HepG2 (cell line): ENCODE measurements at regions not wholly inside any gene's neighbourhood (a gene's known extent, or its start where the extent isn't known, plus 50 kb on each side); places are given as distances from the start of the nearest gene placed in this dataset.

Experiments
- ATAC-seq: fragments of 200-7000 bp; cut with Tn5 transposase; 3 replicates; pipeline ENCODE4 v1.9.1; 2020; ENCODE audit warnings: mild to moderate bottlenecking, moderate library complexity
- BruUV-seq: library from RNA; stranded (reverse); fragments of 400-500 nt; replicated peaks from 2 replicates; lab custom pipeline; 2021; lab: Mats Ljungman, UMichigan
- CTCF ChIA-PET: fragments of 300-600 bp; formaldehyde crosslinking; extraction: SDS; loops from one replicate; lab custom pipeline; 2021; ENCODE audit warnings: low total read pairs, inconsistent platforms, low intra/inter-chr PET ratio; lab: Yijun Ruan, JAX
- POLR2A ChIA-PET: fragments of 350-600 bp; sonication (Branson Sonifier 250); formaldehyde crosslinking; loops from one replicate; lab custom pipeline; 2020; ENCODE audit warnings: antibody characterized with exemption, inconsistent platforms; lab: Yijun Ruan, JAX
- DNase-seq: peaks from one replicate; pipeline ENCODE4 v3.0.0-alpha.2; 2015; ENCODE audit warnings: low spot score
- FAIRE-seq: peaks from 3 replicates; lab custom pipeline; 2011; peaks lifted over from hg19 to GRCh38; lab: Jason Lieb, UNC
- H2AFZ ChIP-seq: one replicate; pipeline ENCODE4 v1.6.1; 2011; ENCODE audit warnings: low read length, inconsistent platforms
- H3K27ac ChIP-seq: fragments of 300-600 bp; 3 replicates; pipeline ENCODE4 v1.8.0; 2011; ENCODE audit warnings: mixed run types, mild to moderate bottlenecking, mixed read lengths, low read length, inconsistent platforms; ENCODE audit not compliant: insufficient read depth; ENCODE audit errors: extremely low read length
- H3K27me3 ChIP-seq, 2 experiments: fragments of 200-600 bp in 1 of 2; 2 replicates in 1 of 2; 3 replicates in 1 of 2; pipeline versions ENCODE4 v1.6.0 to v1.8.0; 2011; ENCODE audit warnings: low read length in 2 of 2, mild to moderate bottlenecking in 2 of 2, moderate library complexity in 2 of 2, inconsistent platforms in 1 of 2; ENCODE audit not compliant: insufficient read depth in 2 of 2, control insufficient read depth in 1 of 2
- H3K36me3 ChIP-seq, 2 experiments: fragments of 200-600 bp in 1 of 2; replicated peaks in 1 of 2; 2 replicates in 1 of 2; 3 replicates in 1 of 2; pipeline versions ENCODE4 v1.5.1 to v1.8.0; 2011; ENCODE audit warnings: low read length in 2 of 2, inconsistent platforms in 1 of 2; ENCODE audit not compliant: insufficient read depth in 2 of 2, control insufficient read depth in 1 of 2
- H3K4me1 ChIP-seq: 2 replicates; pipeline ENCODE4 v1.5.1; 2012; ENCODE audit warnings: low read length, inconsistent platforms; ENCODE audit not compliant: insufficient read depth
- H3K4me2 ChIP-seq: 2 replicates; pipeline ENCODE4 v1.6.0; 2011; ENCODE audit warnings: low read depth, low read length, inconsistent platforms
- H3K4me3 ChIP-seq, 3 experiments: fragments of 200-600 bp in 1 of 3; sonication (generic), shearing (Covaris generic) in 1 of 3; replicated peaks in 1 of 3; 2 replicates each; pipeline ENCODE4 v1.5.1; 2011 to 2016; ENCODE audit warnings: low read length in 3 of 3, inconsistent platforms in 2 of 3, low read depth in 2 of 3, mild to moderate bottlenecking in 2 of 3, control low read depth in 1 of 3, mixed read lengths in 1 of 3; ENCODE audit not compliant: insufficient read depth in 1 of 3
- H3K79me2 ChIP-seq: one replicate; pipeline ENCODE4 v1.6.1; 2011; ENCODE audit warnings: low read length, inconsistent platforms; ENCODE audit not compliant: insufficient read depth
- H3K9ac ChIP-seq: 2 replicates; pipeline ENCODE4 v1.6.0; 2011; ENCODE audit warnings: mild to moderate bottlenecking, low read depth, low read length, inconsistent platforms; ENCODE audit not compliant: insufficient read depth
- H3K9me3 ChIP-seq: 2 replicates; pipeline ENCODE4 v1.5.1; 2012; ENCODE audit warnings: mild to moderate bottlenecking, low read length
- H4K20me1 ChIP-seq: 2 replicates; pipeline ENCODE4 v1.6.0; 2011; ENCODE audit warnings: inconsistent platforms, mild to moderate bottlenecking, low read length, moderate library complexity; ENCODE audit not compliant: insufficient read depth
- BCL6 ChIP-seq: IDR thresholded peaks from 2 replicates; pipeline ENCODE4 v1.6.1; 2016; ENCODE audit warnings: missing genetic modification reagents, missing compliant biosample characterization
- BRCA1 ChIP-seq: sonication (generic); formaldehyde crosslinking; IDR thresholded peaks from 2 replicates; pipeline ENCODE4 v1.4.0; 2020; ENCODE audit warnings: missing genetic modification reagents
- DNMT3B ChIP-seq: conservative IDR thresholded peaks from 2 replicates; pipeline ENCODE4 v1.6.1; 2016; ENCODE audit warnings: missing biosample characterization, control low read depth
- HINFP ChIP-seq: sonication (generic); formaldehyde crosslinking; IDR thresholded peaks from 2 replicates; pipeline ENCODE4 v1.4.0; 2020; ENCODE audit warnings: low read depth, mild to moderate bottlenecking, missing genetic modification reagents
- HOXA7 ChIP-seq: sonication (generic); formaldehyde crosslinking; IDR thresholded peaks from 2 replicates; pipeline ENCODE4 v1.8.1; 2022; ENCODE audit warnings: mild to moderate bottlenecking, missing genetic modification reagents, moderate library complexity
- KDM4B ChIP-seq: sonication (generic); formaldehyde crosslinking; IDR thresholded peaks from 2 replicates; pipeline ENCODE4 v1.4.0; 2020; ENCODE audit warnings: missing genetic modification reagents
- POGK ChIP-seq: sonication (generic); formaldehyde crosslinking; conservative IDR thresholded peaks from 2 replicates; pipeline ENCODE4 v1.8.0; 2022; ENCODE audit warnings: mild to moderate bottlenecking, moderate library complexity, missing genetic modification reagents
- SRY ChIP-seq: sonication (generic); formaldehyde crosslinking; IDR thresholded peaks from 2 replicates; pipeline ENCODE4 v1.8.0; 2022; ENCODE audit warnings: mild to moderate bottlenecking, missing genetic modification reagents
- TARDBP ChIP-seq: sonication (generic); formaldehyde crosslinking; IDR thresholded peaks from 2 replicates; pipeline ENCODE4 v1.8.0; 2022; ENCODE audit warnings: mild to moderate bottlenecking, missing genetic modification reagents
- ZBTB2 ChIP-seq: sonication (generic); formaldehyde crosslinking; IDR thresholded peaks from 2 replicates; pipeline ENCODE4 v1.8.0; 2022; ENCODE audit warnings: low read depth, missing genetic modification reagents
- ZBTB20 ChIP-seq: sonication (generic); formaldehyde crosslinking; IDR thresholded peaks from 2 replicates; pipeline ENCODE4 v1.8.1; 2023; ENCODE audit warnings: missing genetic modification reagents, low read depth, mild to moderate bottlenecking, borderline replicate concordance
- ZFAT ChIP-seq: sonication (generic); formaldehyde crosslinking; conservative IDR thresholded peaks from 2 replicates; pipeline ENCODE4 v1.8.1; 2023; ENCODE audit warnings: missing genetic modification reagents, inconsistent platforms
- ZNF256 ChIP-seq: sonication (generic); formaldehyde crosslinking; conservative IDR thresholded peaks from 2 replicates; pipeline ENCODE4 v1.4.0; 2020; ENCODE audit warnings: missing genetic modification reagents
- ZNF850 ChIP-seq: sonication (generic); formaldehyde crosslinking; conservative IDR thresholded peaks from 2 replicates; pipeline ENCODE4 v1.9.0; 2021; ENCODE audit warnings: mild to moderate bottlenecking, missing genetic modification reagents
- WGBS: methylation state at CpG from one replicate; pipeline ENCODE4 v1.1.6; 2017; ENCODE audit warnings: low lambda C conversion rate; 5-methylcytosine and 5-hydroxymethylcytosine counted together
- in situ Hi-C: cut with HindIII; loops from 2 replicates; pipeline ENCODE4 v1.10.0; 2017; ENCODE audit warnings: low pct_unique_long_range_greater_than_20kb; ENCODE audit not compliant: extremely low pct_ligation_motif_present
- intact Hi-C: fragments of 100-400 bp; cut with micrococcal nuclease; formaldehyde crosslinking; loops from one replicate; pipeline ENCODE4 v1.10.0; 2022; ENCODE audit not compliant: unreplicated experiment

- intact Hi-C loops (no loop called here), in situ Hi-C loops (no loop called here)
- CTCF ChIA-PET, result no interaction called here
- peaks cover 9% of the 10 kb centered on the region; the same call in 1 of the 2 replicates for H4K20me1 ChIP-seq
- no peaks in the 10 kb centered on the region for H3K9me3 ChIP-seq
- no peak overlapping the region for H3K9ac ChIP-seq
- H3K27me3 ChIP-seq, result peaks cover 25 to 87% of the 10 kb centered on the region in 2 experiments
- H3K4me2 ChIP-seq, result no peak overlapping the region
- no TSS peak for BruUV-seq
- DNase-seq, result no peak
- no peak for FAIRE-seq
- no peak overlapping the region for H3K27ac ChIP-seq
- H3K79me2 ChIP-seq, result no peaks in the 10 kb centered on the region
- ATAC-seq, result no peak
- POLR2A ChIA-PET, result no interaction called here
- WGBS, result 9% methylated on average over 13 of the region's 13 CpGs
- no peak overlapping the region for H2AFZ ChIP-seq
- no peak for TF ChIP-seq TARDBP (CRISPR knock-in tag)
- no peak for TF ChIP-seq BCL6 (CRISPR knock-in tag)
- TF ChIP-seq HOXA7 (CRISPR knock-in tag), result no peak
- TF ChIP-seq BRCA1, result no peak
- no peak for TF ChIP-seq ZFAT (CRISPR knock-in tag)
- TF ChIP-seq ZNF256 (CRISPR knock-in tag), result no peak
- no peak for TF ChIP-seq ZNF850 (CRISPR knock-in tag)
- H3K4me3 ChIP-seq, result no peak overlapping the region
- peaks cover 11% of the 10 kb centered on the region for H3K4me1 ChIP-seq
- no peaks in the 10 kb centered on the region for H3K36me3 ChIP-seq
Observed at GRCh38 chr22:46047226-46047625, 70.3 kb upstream of the WNT7B start.

GRCh38 chr22:46047841-46048595 is 71.1 kb upstream of the WNT7B start:
- no peaks in the 10 kb centered on the region for H3K9me3 ChIP-seq
- peaks cover 11% of the 10 kb centered on the region for H3K4me1 ChIP-seq
- in situ Hi-C loops (no loop called here), intact Hi-C loops (no loop called here)
- no peak overlapping the region for H3K4me2 ChIP-seq
- no peak overlapping the region for H3K27ac ChIP-seq
- no peak overlapping the region for H3K9ac ChIP-seq
- 25% methylated on average over 13 of the region's 14 CpGs for WGBS
- no peak overlapping the region for H2AFZ ChIP-seq
- no peaks in the 10 kb centered on the region for H3K36me3 ChIP-seq
- no TSS peak for BruUV-seq
- H4K20me1 ChIP-seq, result peaks cover 9% of the 10 kb centered on the region; the same call in 1 of the 2 replicates
- peaks cover 31 to 89% of the 10 kb centered on the region in 2 experiments for H3K27me3 ChIP-seq
- no peak overlapping the region for H3K4me3 ChIP-seq
- no peaks in the 10 kb centered on the region for H3K79me2 ChIP-seq
- ATAC-seq (no peak), DNase-seq (no peak), FAIRE-seq (no peak)
- ChIA-PET POLR2A (no interaction called here), CTCF (no interaction called here)
- TF ChIP-seq ZBTB20 (CRISPR knock-in tag), result no peak
- no peak for TF ChIP-seq DNMT3B
- TF ChIP-seq SRY (CRISPR knock-in tag), result no peak
- no peak for TF ChIP-seq ZBTB2 (CRISPR knock-in tag)
- no peak for TF ChIP-seq HINFP (CRISPR knock-in tag)
- no peak for TF ChIP-seq KDM4B (CRISPR knock-in tag)
- TF ChIP-seq POGK (CRISPR knock-in tag), result no peak
